GM19468 (cell line): ENCODE measurements at regions not wholly inside any gene's neighbourhood (a gene's known extent, or its start where the extent isn't known, plus 50 kb on each side); places are given as distances from the start of the nearest gene placed in this dataset.
"Not testable (repeated sequence)": the region's sequence is repeated elsewhere in the genome, so short reads cannot be mapped to it uniquely, and the experiment has no call there.

Source experiments
- ATAC-seq: cut with Tn5 transposase; IDR thresholded peaks from one replicate; pipeline ENCODE4 v1.9.1; 2021; ENCODE audit warnings: mild to moderate bottlenecking, moderate library complexity, moderate number of reproducible peaks; ENCODE audit not compliant: unreplicated experiment; ENCODE audit errors: extremely low read depth

DNA sequence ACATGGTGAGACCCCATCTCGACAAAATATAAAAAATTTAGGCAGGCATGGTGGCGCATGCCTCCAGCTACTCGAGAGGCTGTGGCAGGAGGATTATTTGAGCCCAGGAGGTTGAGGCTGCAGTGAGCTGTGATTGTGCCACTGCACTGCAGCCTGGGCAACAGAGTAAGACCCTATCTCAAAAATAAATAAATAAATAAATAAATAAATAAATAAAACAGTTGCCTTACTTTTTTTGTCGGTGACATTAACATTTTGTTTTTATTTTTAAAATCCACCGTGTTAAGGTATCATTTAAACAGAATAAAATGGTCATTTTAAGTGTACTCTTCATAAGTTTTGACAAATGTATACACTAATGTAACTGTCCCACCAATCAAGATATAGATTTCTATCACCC, 57.0 kb downstream of the RASL11A start:
- ATAC-seq, result no peak

GRCh38 chr13:27329210-27329609, 58.6 kb downstream of the RASL11A start:
- ATAC-seq, result no peak

DNA sequence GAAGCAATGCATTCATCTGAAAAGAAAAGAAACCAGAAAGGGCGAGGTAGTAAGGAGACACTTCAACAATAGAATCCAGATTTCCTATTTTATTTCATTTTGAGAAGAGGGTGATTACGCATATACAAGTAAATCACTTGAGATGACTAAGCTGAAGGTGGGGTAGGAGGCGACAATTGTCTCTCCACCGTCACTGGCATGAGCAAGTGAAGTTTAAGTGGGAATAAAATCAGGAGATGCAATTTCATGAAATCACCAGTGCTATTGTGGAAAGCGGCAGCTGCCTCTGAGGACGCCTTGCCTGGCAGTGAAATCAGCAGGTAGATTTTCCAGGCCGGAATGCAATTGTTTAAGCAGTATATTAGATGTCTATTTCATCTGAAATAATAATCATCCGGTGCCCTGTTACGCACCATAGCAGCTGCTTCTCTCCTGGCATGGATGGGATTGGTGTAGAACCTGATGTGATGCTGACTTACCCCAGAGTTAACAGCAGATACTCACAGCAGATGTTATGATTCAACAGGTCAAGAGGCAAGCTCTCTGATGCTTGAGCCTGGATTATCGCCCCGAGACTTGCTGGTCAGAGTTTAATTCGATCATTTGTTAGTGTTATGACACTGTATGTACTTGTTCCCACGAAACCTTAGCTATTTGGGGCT, 64.3 kb downstream of the RASL11A start:
- no peak for ATAC-seq

- no peak for ATAC-seq
These were observed 65.5 kb downstream of the RASL11A start for GRCh38 chr13:27336014-27336673.

DNA sequence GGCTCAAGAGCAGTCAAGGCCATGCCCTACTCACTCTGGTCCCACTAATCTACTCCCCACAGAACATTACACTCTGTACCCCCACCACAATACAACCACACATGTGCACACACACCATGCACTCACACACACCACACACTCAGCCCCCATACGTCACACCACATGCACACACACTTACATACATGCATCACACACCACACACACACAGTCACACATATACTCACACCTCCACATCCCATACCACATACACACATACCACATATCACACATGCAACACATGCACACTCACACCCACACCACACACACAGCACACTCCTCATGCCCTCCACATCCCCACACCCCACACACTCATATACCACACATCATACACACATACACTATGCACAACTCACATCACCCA, 67.6 kb downstream of the RASL11A start:
- ATAC-seq, result no peak

- no peak for ATAC-seq
These were observed 68.2 kb downstream of the RASL11A start for GRCh38 chr13:27338816-27339215.

DNA sequence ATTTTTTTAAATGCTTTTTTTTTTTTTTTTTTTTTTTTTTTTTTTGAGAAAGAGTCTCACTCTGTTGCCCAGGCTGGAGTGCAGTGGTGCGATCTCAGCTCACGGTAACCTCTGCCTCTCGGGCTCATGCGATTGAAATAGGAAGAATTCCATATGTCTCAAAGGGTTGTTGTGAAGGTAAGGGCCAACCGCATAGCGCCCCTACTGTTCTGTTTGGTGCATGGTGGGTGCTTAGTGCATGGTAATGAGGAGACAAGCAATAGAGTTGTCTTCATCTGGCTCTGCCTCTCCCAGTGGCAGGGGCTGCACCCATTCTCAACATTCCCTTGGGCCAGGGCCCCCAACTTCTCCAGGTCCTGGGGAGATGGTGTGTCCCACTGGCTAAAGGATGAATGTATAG, 68.7 kb downstream of the RASL11A start:
- ATAC-seq, result no peak

GRCh38 chr13:27341616-27342015, 71.0 kb downstream of the RASL11A start:
- no peak for ATAC-seq

DNA sequence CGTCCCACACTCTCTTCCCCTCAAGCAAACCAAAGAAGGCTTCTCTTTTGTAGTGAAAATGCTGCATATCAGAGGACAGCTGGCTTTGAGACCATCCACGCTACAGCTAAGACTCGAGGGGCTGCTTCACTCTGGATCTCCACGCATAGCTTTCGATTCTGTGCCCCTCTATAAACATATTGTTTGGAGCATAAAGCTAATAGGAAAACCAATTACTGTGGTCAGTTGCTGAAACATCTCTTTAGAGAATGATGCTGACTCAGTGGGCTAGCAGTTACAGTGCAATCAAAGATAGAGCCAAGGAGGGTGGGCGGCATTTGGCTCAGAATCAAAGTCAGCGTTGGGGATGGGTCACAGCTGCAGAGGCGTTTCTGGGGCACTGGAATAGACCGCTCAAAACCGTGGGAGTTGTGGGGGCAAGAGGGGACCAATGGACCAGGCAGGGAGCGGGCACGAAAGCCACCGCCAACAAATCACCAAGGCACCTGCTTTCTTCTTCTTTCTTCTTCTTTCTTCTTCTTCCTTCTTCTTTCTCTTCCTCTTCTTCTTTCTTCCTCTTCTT, 76.7 kb downstream of the RASL11A start:
- ATAC-seq, result no peak

- ATAC-seq, result no peak
These were observed 76.0 kb upstream of the GTF3A start for GRCh38 chr13:27348461-27348860.

GRCh38 chr13:27349458-27349857, 75.0 kb upstream of the GTF3A start:
- ATAC-seq, result no peak

- ATAC-seq, result not testable (repeated sequence)
These were observed 73.6 kb upstream of the GTF3A start for GRCh38 chr13:27350825-27351224.

DNA sequence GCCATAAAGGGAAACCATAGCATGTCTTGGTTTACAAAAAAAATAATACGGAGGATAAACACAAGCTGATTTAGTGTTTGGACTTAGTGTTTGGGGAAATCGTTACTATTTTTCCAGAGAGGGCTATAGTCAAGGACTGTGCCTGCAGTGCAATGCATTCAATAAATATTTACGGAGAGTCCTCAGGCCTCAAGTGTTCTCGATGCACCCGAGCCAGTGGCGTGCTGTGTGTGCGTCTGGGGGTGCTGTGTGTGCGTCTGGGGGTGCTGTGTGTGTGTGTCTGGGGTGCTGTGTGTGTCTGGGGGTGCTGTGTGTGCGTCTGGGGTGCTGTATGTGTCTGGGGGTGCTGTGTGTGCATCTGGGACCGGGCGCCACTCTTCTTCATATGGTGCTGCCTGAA, 71.7 kb upstream of the GTF3A start:
- ATAC-seq, result no peak

DNA sequence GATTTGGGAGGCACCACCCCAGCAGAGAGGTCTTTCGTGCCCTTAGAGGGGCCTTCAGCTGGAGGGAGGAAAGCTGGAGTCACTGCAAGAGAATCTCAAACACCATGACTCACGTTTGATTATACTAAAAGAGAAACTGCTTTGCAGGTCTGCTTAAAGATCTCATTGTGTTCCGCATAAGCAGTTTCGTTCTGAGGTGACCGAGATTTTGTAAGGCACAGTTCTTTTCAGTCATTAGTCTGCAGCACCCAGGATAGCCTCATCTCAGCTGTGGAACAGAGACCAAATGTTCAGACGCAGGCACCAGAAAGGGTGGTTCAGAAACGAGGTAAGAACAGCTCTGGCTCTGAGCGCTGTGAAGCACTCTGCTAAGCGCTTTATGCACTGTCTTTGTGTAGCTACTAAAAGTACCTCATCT, 71.2 kb upstream of the GTF3A start:
- peak; percentile 89 for ATAC-seq

DNA sequence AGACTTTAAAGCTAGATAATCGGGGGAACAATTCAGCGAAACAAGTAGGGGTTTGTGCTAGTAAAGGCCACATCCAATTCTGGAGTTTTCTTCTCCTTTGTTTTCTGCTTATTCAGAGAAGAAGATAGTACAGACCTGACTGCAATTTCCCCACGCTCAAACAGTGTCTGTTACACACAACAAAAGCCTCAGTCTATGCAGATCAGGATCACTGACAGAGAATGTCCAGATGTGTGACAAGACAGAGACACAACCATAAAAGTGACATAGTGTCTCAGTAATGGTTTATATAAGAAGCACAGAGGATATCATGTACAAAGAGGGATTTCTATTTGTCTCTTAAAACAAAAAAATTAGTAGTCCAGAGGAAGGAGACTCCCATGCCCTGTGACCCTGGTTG, 70.7 kb upstream of the GTF3A start:
- no peak for ATAC-seq

DNA sequence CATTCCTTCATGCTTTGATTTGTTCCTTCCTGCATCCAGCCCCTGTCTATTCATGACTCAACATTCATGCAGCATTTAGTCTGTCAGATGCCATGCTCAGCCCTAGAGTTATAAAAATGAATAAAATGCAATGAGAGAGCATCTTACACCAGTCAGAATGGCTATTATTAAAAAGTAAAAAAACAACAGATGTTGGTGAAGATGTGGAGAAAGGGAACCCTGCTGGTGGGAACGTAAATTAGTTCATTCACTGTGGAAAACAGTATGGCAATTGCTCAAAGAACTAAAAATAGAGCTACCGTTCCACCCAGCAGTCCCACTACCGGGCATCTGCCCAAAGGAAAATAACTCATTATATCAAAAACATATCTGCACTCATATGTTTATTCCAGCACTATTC, 70.0 kb upstream of the GTF3A start:
- ATAC-seq, result no peak

DNA sequence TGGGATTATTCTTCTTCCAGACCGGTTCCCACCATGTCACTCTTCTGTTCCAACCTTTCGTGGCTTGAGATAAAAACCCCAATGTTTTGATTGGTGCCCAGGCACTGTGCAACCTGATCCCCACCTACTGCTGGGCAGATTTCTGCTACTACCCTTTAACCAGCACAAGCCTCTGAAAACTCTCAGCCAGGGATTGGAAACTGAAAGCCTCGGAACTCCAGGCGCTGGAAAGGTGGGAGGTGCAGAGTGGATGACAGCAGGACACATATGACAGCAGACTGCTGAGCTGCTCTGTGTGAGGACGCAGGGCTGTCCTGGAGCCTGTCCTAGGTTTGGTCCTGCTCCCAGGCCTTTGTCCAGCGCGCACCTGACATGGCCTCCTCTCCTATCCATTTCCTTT, 68.5 kb upstream of the GTF3A start:
- no peak for ATAC-seq

GRCh38 chr13:27358420-27358819, 66.0 kb upstream of the GTF3A start:
- no peak for ATAC-seq

DNA sequence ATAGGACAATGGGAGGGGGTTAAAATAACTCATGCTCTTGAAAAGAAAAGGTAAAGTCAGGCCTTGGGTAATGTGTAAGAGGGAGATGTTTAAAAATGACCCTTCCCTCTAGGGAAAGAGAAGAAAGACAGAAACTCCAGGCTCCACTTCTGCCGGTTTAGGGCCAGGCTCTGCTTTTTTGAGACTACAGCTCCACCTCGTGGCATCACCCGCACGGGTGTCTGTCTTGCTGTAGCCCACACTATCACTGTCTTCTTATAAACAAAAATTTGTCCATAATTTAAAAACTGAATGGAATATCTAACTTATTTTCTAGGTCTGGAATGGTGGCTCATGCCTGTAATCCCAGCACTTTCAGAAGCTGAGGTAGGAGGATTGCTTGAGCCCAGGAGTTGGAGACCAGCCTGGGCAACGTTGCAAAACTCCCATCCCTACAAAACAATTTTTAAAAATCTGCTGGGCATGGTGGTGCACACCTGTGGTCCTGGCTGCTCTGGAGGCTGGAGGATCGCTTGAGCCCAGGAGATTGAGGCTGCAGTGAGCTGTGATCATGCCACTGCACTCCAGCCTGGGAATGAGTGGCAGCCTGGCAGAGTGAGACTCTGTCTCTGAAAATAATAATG, 65.1 kb upstream of the GTF3A start:
- ATAC-seq, result no peak

DNA sequence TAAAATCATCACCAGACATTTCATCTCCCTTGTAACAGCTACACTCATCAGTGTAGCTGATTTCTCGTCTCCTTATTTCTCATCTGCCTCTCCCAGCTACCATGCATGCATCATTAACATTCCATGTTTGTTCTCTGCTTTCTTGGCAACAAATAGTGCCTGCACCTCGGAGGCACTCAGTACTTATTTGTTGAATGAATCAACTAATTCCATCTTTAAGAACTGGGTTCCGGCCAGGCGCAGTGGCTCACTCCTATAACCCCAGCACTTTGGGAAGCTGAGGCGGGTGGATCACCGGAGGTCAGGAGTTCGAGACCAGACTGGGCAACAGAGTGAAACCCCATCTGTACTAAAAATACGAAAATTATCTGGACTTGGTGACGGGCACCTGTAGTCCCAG, 63.9 kb upstream of the GTF3A start:
- ATAC-seq, result no peak

DNA sequence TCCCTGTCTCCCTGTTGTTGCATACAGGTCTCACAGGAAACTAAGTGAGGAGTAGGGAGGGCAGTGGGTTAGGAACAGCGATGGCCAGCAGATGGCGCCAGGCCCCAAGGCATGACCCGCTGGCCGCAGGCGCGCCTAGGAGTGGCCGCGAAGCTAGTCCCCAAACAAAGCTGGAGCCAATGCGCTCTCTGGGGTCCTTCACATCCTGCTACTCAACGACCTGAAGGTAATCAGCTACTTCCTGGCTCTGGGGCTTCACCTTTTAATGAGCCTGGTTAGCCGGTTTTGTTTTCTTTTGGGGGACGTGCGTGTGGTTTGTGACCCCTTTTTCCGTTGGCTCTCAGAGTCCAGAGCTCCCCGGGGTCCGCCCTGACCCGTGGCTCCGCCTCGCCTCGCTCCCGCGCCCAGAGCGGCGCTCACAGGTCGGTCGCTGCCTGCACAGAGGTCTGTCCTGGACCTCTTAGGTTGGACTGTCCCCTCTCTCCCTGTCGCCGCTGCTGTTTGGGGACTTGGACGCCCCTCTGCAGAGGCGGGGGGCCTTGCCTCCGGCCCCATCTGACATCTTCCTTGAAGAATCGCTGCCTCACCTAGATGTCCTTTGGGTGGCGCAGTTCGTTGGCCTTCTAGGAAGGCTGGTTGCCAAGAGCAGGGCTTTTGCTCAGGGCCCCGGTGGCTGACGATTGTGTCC, 62.2 kb upstream of the GTF3A start:
- ATAC-seq, result no peak
